HG03025 (cell line): ENCODE measurements at regions not wholly inside any gene's neighbourhood (a gene's known extent, or its start where the extent isn't known, plus 50 kb on each side); places are given as distances from the start of the nearest gene placed in this dataset.
"Not testable (repeated sequence)": the region's sequence is repeated elsewhere in the genome, so short reads cannot be mapped to it uniquely, and the experiment has no call there.

Experiments used
- ATAC-seq: cut with Tn5 transposase; IDR thresholded peaks from one replicate; pipeline ENCODE4 v1.9.1; 2021; ENCODE audit warnings: mild to moderate bottlenecking, moderate library complexity; ENCODE audit not compliant: unreplicated experiment, low FRiP score

GRCh38 chr21:15119486-15119885, 54.7 kb upstream of the NRIP1 start:
- ATAC-seq: no peak

GRCh38 chr21:15121097-15121654, 56.4 kb upstream of the NRIP1 start:
- no peak for ATAC-seq

DNA sequence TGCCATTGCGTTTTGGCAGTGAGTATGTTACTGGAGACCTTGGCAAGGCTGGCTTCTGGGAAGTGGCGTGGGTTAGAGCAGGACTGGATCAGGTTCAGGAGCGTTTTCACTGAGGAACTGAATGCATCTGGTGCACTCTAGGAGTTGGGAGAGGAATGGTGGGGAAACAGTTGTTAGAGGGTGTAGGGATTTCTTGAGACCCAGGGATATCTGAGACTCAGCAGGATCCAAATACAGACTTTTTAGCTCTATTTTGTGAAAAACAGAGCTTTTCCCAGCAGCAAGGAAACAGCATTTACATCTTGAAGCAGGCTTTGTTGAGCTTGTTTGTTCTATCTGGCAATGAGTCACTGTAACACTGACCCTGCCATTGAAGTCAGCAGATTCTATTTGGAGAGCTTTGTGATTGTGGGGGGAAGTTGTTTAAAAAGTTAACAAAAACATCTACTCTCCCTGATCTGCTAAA, 56.9 kb upstream of the NRIP1 start:
- ATAC-seq: no peak

- no peak for ATAC-seq
Observed at GRCh38 chr21:15122241-15122640, 57.4 kb upstream of the NRIP1 start.

- ATAC-seq: no peak
Observed at GRCh38 chr21:15124731-15125130, 59.9 kb upstream of the NRIP1 start.

GRCh38 chr21:15126948-15127347, 62.1 kb upstream of the NRIP1 start:
- no peak for ATAC-seq

DNA sequence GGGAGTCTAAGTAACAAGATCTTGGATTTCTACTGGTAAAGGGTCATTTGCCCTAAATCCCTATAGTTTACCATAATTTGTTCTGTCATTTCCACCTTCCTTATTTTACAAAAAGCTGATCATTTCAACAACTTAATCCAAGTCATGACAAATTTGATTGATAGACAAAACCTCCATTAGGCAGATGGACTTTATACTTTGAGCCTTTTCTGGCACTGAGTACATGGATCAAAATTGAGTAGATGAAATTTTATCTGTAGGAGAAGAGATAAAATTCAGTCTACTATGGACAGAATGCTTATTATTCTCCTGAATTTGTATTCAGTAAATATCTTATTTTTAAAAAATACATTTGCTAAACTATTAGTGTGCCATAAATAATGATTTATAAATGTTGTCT, 62.6 kb upstream of the NRIP1 start:
- no peak for ATAC-seq

- ATAC-seq: no peak
Observed at GRCh38 chr21:15128267-15128666, 63.5 kb upstream of the NRIP1 start.

DNA sequence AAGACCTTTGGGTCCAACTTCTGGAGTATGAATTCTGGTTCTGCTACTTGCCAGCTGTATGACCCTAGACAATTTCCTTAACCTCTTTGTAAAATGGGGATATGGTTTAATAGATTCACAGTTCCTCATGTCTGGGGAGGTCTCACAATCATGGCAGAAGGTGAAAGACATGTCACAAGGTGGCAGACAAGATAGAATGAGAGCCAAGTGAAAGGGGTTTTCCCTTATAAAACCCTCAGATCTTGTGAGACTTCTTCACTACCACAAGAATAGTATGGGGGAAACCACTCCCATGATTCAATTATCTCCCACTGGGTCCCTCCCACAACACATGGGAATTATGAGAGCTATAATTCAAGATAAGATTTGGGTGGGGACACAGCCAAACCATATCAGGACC, 63.9 kb upstream of the NRIP1 start:
- not testable (repeated sequence) for ATAC-seq

GRCh38 chr21:15130326-15130725, 65.5 kb upstream of the NRIP1 start:
- no peak for ATAC-seq

DNA sequence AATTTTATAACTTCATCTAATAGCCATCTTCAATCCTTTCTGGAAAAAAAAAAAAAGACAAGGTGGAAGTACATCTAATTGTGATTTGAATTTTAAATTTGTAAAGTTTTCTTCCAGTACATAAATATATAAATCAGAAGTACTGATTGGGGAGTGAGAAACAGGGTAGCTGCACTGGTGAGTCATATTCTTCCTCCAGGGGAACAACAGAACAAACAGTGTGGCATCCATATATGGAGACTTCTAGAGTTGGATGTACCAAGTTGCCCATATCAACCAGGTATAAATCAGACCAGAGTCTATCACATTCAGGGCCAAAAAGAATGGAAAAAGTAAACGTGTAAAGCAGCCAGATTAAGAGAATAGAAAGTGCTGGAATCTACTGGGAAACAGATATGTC, 66.0 kb upstream of the NRIP1 start:
- ATAC-seq: no peak

DNA sequence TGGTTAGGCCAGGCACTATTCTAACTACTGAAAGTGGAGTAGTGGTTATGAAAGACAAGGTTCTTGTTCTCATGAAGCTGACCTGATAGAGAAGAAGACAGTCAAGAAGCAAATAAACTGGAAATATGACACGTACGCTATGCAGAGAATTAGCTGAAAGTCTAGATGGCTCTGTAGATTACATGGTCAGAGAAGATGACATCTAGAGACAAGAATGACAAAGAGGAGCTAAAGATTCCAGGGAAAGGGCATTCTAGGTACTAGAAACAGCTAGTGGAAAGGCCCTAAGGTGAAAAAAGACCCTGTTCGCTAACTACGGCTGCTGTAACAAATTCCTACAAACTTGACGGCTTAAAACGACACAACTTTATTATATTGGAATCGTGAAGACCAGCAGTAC, 68.0 kb upstream of the NRIP1 start:
- no peak for ATAC-seq

DNA sequence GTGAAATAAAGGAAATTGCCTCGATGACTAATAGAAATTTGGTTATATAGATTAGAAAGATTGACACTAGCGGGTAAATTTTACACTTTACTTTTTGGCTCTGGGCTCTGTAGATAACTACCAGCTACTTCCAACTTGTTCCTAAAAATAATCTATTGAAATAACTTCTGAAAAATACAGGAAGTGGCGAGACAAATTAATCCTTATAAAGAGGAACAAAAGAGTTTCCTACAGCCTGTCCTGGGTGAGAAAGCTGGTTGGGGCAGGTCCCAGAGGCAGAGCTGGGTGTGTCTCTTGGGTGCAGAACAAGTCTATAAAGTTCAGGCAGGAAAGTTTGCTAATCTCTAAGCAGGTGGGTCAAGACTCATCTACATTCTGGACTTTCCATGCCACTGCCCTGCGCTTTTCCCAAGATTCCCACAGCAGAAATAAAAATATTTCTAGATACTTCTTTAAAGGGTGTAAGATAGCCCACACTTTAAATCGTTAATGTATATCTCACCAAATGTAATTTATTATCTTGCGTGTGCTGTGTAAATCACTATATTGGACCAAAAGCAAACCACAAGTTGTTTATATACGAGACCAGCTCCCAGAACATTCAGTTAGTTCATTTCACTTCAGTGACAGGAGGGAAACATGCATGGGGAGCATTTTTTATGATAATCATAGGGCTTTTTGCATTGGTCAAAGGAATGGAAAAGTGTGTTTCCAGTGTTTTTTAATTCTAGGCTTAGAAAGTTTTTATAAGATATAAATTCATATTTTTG, 70.1 kb upstream of the NRIP1 start:
- ATAC-seq: no peak

GRCh38 chr21:15135867-15136629, 71.2 kb upstream of the NRIP1 start:
- ATAC-seq: no peak

GRCh38 chr21:15138490-15138889, 73.7 kb upstream of the NRIP1 start:
- no peak for ATAC-seq

DNA sequence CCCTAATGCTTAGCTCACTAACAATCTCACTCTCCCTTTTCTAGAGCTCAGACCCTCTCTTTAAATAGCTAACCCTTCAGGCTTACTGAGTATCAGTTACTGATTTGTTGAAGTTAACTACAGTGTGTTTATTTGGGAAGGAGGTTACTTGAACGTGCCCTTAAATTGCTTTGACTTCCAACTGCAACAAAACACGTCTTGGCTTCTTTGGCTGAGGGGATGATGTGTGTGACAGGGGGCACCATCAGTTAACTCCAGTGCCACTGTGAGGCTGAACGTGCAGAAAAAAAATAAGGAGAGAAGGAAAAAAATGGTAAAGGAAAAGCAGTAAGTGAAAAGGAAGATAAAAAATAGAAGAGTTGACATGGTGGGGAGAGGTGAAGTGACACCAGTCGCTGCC, 75.1 kb upstream of the NRIP1 start:
- ATAC-seq: no peak

DNA sequence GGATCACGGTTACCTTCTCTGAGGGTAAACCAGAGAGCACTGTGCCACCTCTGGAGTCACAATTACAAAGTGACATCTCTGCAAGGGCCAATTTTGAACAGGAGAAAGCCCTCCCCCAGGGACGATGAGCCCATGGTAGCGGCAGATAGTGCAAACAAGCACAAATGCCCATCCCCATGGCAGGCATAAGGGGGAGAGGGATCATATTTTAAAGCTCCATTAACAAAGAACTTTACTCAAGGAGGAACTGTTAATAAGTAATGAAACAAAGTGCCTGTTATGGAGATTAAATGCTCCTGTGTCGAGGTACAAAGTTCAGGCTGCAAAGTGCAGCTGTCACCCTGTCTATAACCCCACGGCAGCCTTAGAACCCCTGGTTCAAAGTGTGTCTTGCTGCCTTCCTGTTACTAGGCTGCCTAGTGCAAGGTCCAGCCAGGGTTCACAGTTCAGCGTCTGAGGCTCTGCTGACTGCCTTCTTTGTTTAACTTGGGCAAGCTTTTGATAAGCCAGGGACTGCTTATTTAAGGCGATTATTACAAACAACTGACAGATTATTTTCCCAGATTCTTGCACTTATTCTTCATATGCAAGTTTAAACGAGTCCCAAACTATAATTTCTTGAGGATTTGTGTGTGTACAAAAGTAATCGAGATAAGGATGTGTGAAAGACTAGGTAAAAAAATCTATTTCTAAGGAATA, 75.7 kb upstream of the NRIP1 start:
- ATAC-seq: no peak

DNA sequence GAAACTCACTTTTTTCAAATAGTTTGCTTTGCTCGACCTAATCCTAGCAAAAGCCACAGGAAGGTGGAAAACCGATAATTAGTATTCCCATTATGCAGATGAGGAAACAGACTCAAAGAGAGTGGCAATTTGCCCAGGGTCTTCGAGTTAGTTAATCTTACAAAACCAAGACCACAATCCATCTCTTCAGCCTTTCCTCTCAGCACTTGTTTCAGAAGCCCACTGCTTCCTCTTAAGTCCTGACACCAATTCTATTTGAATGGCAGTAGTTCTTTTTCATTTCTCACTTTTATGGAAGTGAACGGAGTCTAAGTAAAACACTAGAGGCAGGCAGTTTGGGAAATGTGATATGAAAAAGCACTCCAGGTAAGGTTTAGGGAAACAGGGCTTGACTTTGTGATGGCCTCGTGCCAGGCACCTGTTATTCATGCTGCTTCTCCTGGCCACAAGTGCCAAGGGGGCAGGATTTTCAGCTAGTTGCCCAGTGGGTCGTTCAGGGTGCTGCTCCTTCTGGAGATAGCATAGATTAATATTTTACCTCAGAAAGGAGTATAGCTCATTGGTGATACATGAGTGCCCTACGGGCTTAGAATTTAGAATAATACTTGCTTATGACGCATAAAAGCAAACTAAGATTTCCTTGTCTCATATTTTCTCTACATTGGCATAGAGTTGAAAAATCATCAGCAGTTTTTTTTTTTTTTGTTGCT, 76.6 kb upstream of the NRIP1 start:
- no peak for ATAC-seq

GRCh38 chr21:15144026-15144425, 79.2 kb upstream of the NRIP1 start:
- ATAC-seq: no peak

DNA sequence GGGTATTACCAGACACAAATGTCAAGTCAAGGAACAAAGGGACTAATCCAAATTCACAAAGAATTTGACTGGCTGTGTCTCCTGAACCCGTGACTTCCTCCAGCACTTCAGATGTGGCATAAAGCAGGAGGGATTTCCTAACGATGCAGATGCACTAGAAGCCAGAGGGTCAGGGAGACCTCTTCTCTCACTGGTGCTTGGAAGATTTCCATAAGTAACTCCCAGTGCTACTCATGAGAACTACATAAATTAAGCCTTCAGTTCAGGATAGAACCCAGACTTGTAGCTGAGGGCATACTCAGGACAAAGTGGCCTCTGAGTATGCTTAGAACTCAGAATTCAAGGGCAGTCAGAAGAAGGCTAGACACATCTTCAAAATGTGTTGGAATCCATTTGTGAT, 83.6 kb upstream of the NRIP1 start:
- ATAC-seq: no peak
